B cell (primary cell): ENCODE measurements at regions not wholly inside any gene's neighbourhood (a gene's known extent, or its start where the extent isn't known, plus 50 kb on each side); places are given as distances from the start of the nearest gene placed in this dataset.

Experiments
- ATAC-seq: fragments of 200-7000 bp; cut with Tn5 transposase; one replicate; pipeline ENCODE4 v1.10.0; 2021; ENCODE audit warnings: low read depth, mild to moderate bottlenecking, moderate number of reproducible peaks, moderate library complexity
- CTCF ChIA-PET: fragments of 350-600 bp; sonication (Branson Sonifier 250); formaldehyde crosslinking; loops from one replicate; lab custom pipeline; 2021; ENCODE audit warnings: antibody characterized with exemption, inconsistent platforms; lab: Charles Lee
- POLR2A ChIA-PET: fragments of 350-600 bp; sonication (Branson Sonifier 250); formaldehyde crosslinking; loops from one replicate; lab custom pipeline; 2021; ENCODE audit warnings: antibody characterized with exemption; lab: Charles Lee
- DNase-seq: peaks from one replicate; pipeline ENCODE4 v3.0.0; 2013
- H2AFZ ChIP-seq: 2 replicates; pipeline ENCODE4 v1.6.1; 2012; ENCODE audit warnings: mild to moderate bottlenecking, low read depth, low read length; ENCODE audit not compliant: insufficient read depth, poor library complexity, severe bottlenecking
- H3K27ac ChIP-seq, 2 donors: 1 replicate in 1 of 2; 2 replicates in 1 of 2; pipeline ENCODE4 v1.5.1; 2012 to 2013; ENCODE audit warnings: low read length in 2 of 2, mild to moderate bottlenecking in 2 of 2, moderate library complexity in 1 of 2
- H3K27me3 ChIP-seq, 4 experiments: fragments of 200-600 bp in 1 of 4; sonication (generic) in 1 of 4; replicated peaks in 1 of 4; 1 replicate in 2 of 4; 2 replicates in 2 of 4; pipeline versions ENCODE4 v1.6.1 to v1.7.0; 2013 to 2016; ENCODE audit warnings: low read length in 3 of 4, mild to moderate bottlenecking in 2 of 4, mixed read lengths in 1 of 4, moderate library complexity in 1 of 4; ENCODE audit not compliant: insufficient read depth in 4 of 4, control insufficient read depth in 3 of 4; ENCODE audit errors: control extremely low read depth in 1 of 4
- H3K36me3 ChIP-seq, 2 experiments: replicated peaks in 1 of 2; 1 replicate in 1 of 2; 2 replicates in 1 of 2; pipeline versions ENCODE4 v1.6.1 to v1.7.1; 2013; ENCODE audit warnings: low read length in 1 of 2; ENCODE audit not compliant: insufficient read depth in 2 of 2, control insufficient read depth in 1 of 2; ENCODE audit errors: control extremely low read depth in 1 of 2, extremely low read depth in 1 of 2
- H3K4me1 ChIP-seq, 2 donors: fragments of 200-600 bp in 1 of 2; sonication (generic) in 1 of 2; 1 replicate in 1 of 2; 2 replicates in 1 of 2; pipeline versions ENCODE4 v1.5.1 to v1.6.1; 2013 to 2017; ENCODE audit warnings: low read length in 2 of 2; ENCODE audit not compliant: control insufficient read depth in 2 of 2, insufficient read depth in 2 of 2
- H3K4me2 ChIP-seq: replicated peaks from 2 replicates; pipeline ENCODE3; 2012; ENCODE audit warnings: mild to moderate bottlenecking, low read depth, low read length; ENCODE audit not compliant: poor library complexity, severe bottlenecking
- H3K4me3 ChIP-seq, 5 experiments: fragments of 200-600 bp in 1 of 5; sonication (generic) in 1 of 5; 1 replicate in 3 of 5; 2 replicates in 2 of 5; pipeline versions ENCODE4 v1.5.1 to v1.7.0; 2011 to 2016; ENCODE audit warnings: low read length in 4 of 5, mild to moderate bottlenecking in 4 of 5, low read depth in 2 of 5, control low read depth in 1 of 5, moderate library complexity in 1 of 5; ENCODE audit not compliant: insufficient read depth in 1 of 5; ENCODE audit errors: control extremely low read depth in 1 of 5, extremely low read depth in 1 of 5
- H3K79me2 ChIP-seq: fragments of 200-600 bp; sonication (generic); one replicate; pipeline ENCODE4 v1.6.0; 2016; ENCODE audit warnings: low read length; ENCODE audit not compliant: control insufficient read depth, insufficient read depth
- H3K9ac ChIP-seq: fragments of 200-600 bp; sonication (generic); 2 replicates; pipeline ENCODE4 v1.6.1; 2017; ENCODE audit warnings: mild to moderate bottlenecking, low read length, moderate library complexity
- H3K9me3 ChIP-seq, 3 donors: one replicate each; pipeline versions ENCODE4 v1.6.1 to v1.7.1; 2013; ENCODE audit warnings: low read length in 2 of 3; ENCODE audit not compliant: control insufficient read depth in 2 of 3, insufficient read depth in 1 of 3; ENCODE audit errors: control extremely low read depth in 1 of 3
- H4K20me1 ChIP-seq: 2 replicates; pipeline ENCODE4 v1.6.0; 2012; ENCODE audit warnings: mild to moderate bottlenecking, low read length; ENCODE audit not compliant: insufficient read depth, control insufficient read depth, poor library complexity, severe bottlenecking
- H3K27ac Mint-ChIP-seq: one replicate; pipeline ENCODE4 v1.8.0; 2021; ENCODE audit warnings: mixed read lengths
- H3K27me3 Mint-ChIP-seq: one replicate; pipeline ENCODE4 v1.8.0; 2021; ENCODE audit warnings: mixed read lengths
- H3K4me1 Mint-ChIP-seq: one replicate; pipeline ENCODE4 v1.8.0; 2021; ENCODE audit warnings: mixed read lengths
- H3K4me3 Mint-ChIP-seq: one replicate; pipeline ENCODE4 v1.8.0; 2021; ENCODE audit warnings: mixed read lengths
- H3K9me3 Mint-ChIP-seq: one replicate; pipeline ENCODE4 v1.8.0; 2022; ENCODE audit warnings: mixed read lengths; ENCODE audit not compliant: insufficient read depth
- EZH2 ChIP-seq: IDR thresholded peaks from 2 replicates; pipeline ENCODE4 v1.6.1; 2012; ENCODE audit warnings: borderline replicate concordance, low read depth, mild to moderate bottlenecking, moderate library complexity, low read length; ENCODE audit not compliant: insufficient read depth, poor library complexity, severe bottlenecking
- WGBS: methylation state at CpG from one replicate; pipeline ENCODE4 v1.1.5; 2013; ENCODE audit warnings: missing lambda C conversion rate; ENCODE audit not compliant: insufficient coverage; 5-methylcytosine and 5-hydroxymethylcytosine counted together
- intact Hi-C: fragments of 100-400 bp; cut with micrococcal nuclease; formaldehyde crosslinking; loops from one replicate; pipeline ENCODE4 v1.10.0; 2022
- TF ChIP-seq, protein P1 (sequence below): fragments of 200-600 bp; IDR thresholded peaks from one replicate; pipeline ENCODE4 v1.8.0; 2022; ENCODE audit warnings: antibody characterized with exemption, mild to moderate bottlenecking

DNA sequence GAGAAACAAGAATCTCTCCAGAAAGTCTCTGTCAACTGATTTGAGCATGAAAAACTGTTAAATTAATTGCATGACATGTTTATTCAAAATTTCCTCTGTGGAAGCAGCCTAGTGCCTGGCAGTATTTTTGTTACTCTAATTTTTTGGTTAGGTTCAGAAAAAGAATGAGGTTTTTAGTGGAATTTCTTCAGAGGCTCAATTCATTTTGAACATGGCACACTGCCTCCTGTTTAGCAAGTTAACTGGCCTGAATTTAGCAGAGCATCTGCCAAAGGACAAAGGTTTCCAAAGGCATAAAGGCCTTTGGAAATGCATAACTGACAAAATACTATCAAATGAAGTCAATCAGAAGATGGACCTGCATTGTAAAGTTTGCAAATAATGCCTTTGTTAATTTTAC, 1326.5 kb downstream of the PLA2G4A start:
- intact Hi-C loops, result no loop called here
- POLR2A ChIA-PET, result no interaction called here
- no peak for ATAC-seq
- Histone ChIP-seq H3K4me1 (no peaks in the 10 kb centered on the region), H3K79me2 (no peaks in the 10 kb centered on the region), H3K4me3 (no peak overlapping the region), H2AFZ (no peak overlapping the region), H3K4me2 (no peak overlapping the region), H3K27ac (no peak overlapping the region), H3K36me3 (no peaks in the 10 kb centered on the region), H3K9ac (no peak overlapping the region), H4K20me1 (no peaks in the 10 kb centered on the region), H3K9me3 (no peaks in the 10 kb centered on the region), H3K27me3 (no peaks in the 10 kb centered on the region)
- Mint-ChIP-seq H3K4me1 (no peaks in the 10 kb centered on the region), H3K27me3 (no peaks in the 10 kb centered on the region), H3K9me3 (peaks cover 1% of the 10 kb centered on the region), H3K27ac (no peak overlapping the region), H3K4me3 (no peak overlapping the region)
- CTCF ChIA-PET, result no interaction called here
- TF ChIP-seq, protein P1, sequence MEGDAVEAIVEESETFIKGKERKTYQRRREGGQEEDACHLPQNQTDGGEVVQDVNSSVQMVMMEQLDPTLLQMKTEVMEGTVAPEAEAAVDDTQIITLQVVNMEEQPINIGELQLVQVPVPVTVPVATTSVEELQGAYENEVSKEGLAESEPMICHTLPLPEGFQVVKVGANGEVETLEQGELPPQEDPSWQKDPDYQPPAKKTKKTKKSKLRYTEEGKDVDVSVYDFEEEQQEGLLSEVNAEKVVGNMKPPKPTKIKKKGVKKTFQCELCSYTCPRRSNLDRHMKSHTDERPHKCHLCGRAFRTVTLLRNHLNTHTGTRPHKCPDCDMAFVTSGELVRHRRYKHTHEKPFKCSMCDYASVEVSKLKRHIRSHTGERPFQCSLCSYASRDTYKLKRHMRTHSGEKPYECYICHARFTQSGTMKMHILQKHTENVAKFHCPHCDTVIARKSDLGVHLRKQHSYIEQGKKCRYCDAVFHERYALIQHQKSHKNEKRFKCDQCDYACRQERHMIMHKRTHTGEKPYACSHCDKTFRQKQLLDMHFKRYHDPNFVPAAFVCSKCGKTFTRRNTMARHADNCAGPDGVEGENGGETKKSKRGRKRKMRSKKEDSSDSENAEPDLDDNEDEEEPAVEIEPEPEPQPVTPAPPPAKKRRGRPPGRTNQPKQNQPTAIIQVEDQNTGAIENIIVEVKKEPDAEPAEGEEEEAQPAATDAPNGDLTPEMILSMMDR, result no peak
- no peak for TF ChIP-seq EZH2
- DNase-seq, result no peak

DNA sequence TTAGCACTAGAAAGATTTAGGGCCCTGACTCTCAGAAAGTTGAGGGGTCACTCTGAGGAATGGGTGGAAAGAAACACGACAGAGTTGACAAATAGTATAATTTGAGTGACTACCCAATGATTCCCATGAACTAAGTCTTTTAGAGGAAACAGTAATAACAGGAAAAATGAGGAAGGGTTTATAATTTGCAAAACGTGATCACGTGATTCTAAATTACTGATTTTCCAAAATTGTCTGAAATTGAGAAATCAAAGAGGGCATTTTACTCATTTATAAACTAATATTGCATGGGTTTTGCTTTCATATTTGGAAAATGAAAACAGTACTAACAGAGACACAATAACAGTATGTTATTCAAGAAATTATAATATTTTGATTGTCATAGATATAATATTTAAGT, 1335.7 kb downstream of the PLA2G4A start:
- H3K4me3 Mint-ChIP-seq, result no peak overlapping the region

More for the DNA sequence above, 1335.7 kb downstream of the PLA2G4A start:
- Histone ChIP-seq H3K27ac (no peak overlapping the region), H3K9ac (no peak overlapping the region), H3K36me3 (no peaks in the 10 kb centered on the region), H3K4me1 (no peaks in the 10 kb centered on the region), H3K79me2 (no peaks in the 10 kb centered on the region), H4K20me1 (no peaks in the 10 kb centered on the region), H3K4me2 (no peak overlapping the region), H2AFZ (no peak overlapping the region), H3K4me3 (no peak overlapping the region), H3K9me3 (no peaks in the 10 kb centered on the region), H3K27me3 (no peaks in the 10 kb centered on the region)
- ATAC-seq (no peak), DNase-seq (no peak)
- TF ChIP-seq, protein P1, result no peak
- no peak for TF ChIP-seq EZH2
- intact Hi-C loops, result no loop called here
- WGBS, result 83% methylated on average over 1 of the region's 3 CpGs
- POLR2A ChIA-PET, result no interaction called here
- Mint-ChIP-seq H3K27ac (no peak overlapping the region), H3K9me3 (peaks cover 6% of the 10 kb centered on the region), H3K4me1 (no peaks in the 10 kb centered on the region), H3K27me3 (no peaks in the 10 kb centered on the region)
- CTCF ChIA-PET, result no interaction called here
